Coronary artery (tissue), 2 donors: ENCODE measurements at regions not wholly inside any gene's neighbourhood (a gene's known extent, or its start where the extent isn't known, plus 50 kb on each side); places are given as distances from the start of the nearest gene placed in this dataset.

Source experiments
- DNase-seq: peaks from one replicate; pipeline ENCODE4 v3.0.0-alpha.2; 2017; ENCODE audit warnings: low spot score
- H3K27ac ChIP-seq, 2 donors: fragments of 200-600 bp; sonication (generic); one replicate each; pipeline ENCODE4 v1.5.1; 2016 to 2019
- H3K4me3 ChIP-seq: fragments of 200-600 bp; sonication (generic); 2 replicates; pipeline ENCODE4 v1.5.1; 2016; ENCODE audit warnings: mild to moderate bottlenecking, moderate library complexity
- TF ChIP-seq, protein P1 (sequence below): fragments of 200-600 bp; sonication (generic); IDR thresholded peaks from one replicate; pipeline ENCODE4 v1.5.1; 2019; ENCODE audit warnings: antibody characterized with exemption

- H3K4me3 ChIP-seq: no peak overlapping the region
- DNase-seq: no peak
- TF ChIP-seq, protein P1, sequence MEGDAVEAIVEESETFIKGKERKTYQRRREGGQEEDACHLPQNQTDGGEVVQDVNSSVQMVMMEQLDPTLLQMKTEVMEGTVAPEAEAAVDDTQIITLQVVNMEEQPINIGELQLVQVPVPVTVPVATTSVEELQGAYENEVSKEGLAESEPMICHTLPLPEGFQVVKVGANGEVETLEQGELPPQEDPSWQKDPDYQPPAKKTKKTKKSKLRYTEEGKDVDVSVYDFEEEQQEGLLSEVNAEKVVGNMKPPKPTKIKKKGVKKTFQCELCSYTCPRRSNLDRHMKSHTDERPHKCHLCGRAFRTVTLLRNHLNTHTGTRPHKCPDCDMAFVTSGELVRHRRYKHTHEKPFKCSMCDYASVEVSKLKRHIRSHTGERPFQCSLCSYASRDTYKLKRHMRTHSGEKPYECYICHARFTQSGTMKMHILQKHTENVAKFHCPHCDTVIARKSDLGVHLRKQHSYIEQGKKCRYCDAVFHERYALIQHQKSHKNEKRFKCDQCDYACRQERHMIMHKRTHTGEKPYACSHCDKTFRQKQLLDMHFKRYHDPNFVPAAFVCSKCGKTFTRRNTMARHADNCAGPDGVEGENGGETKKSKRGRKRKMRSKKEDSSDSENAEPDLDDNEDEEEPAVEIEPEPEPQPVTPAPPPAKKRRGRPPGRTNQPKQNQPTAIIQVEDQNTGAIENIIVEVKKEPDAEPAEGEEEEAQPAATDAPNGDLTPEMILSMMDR: no peak
- H3K27ac ChIP-seq: no peak overlapping the region
These were observed 133.9 kb downstream of the C12orf75 start for GRCh38 chr12:105464406-105464805.

DNA sequence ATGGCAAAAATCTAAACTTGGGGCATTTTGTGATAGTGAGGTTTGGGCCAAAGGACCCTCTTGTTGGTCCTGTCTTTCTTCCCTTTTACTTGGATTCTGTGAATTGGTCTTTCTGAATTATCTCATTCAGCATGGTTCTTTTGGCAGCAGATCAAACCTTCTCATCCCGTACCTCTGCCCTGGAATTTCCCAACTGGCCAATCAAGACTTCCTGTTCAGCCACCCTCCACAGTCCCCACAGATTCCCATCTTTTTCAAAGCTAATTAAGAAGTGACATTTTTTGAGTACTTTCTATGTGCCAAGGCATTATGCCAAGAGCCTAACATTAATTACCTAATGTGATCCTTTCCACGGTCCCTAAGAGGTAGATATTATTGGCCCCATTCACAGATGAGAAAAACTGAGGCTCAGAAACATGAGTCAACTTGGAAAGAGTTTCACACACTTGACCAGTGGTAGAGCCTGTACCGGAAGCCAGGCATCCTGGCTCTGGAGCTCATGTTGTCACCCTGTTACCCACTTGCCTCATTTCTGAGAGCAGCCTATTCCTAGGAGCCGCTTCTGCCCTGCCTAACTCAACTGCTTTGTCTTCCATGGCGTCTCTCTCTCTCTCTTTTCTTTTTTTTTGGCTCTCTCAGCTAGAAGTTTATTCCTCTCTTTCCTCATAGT is 135.9 kb downstream of the C12orf75 start:
- DNase-seq: no peak
- TF ChIP-seq, protein P1: no peak
- peak overlapping the region in 1 of 2 donors; percentile 65 for H3K27ac ChIP-seq

GRCh38 chr12:105466901-105467598 is 136.6 kb downstream of the C12orf75 start:
- peak overlapping the region in 1 of 2 donors; percentile 65 for H3K27ac ChIP-seq
- TF ChIP-seq, protein P1: no peak
- no peak overlapping the region for H3K4me3 ChIP-seq
- no peak for DNase-seq

More for the DNA sequence above, 135.9 kb downstream of the C12orf75 start:
- H3K4me3 ChIP-seq: no peak overlapping the region

- no peak for DNase-seq
- Histone ChIP-seq H3K4me3 (no peak overlapping the region), H3K27ac (peak overlapping the region in 1 of 2 donors; percentile 65)
- TF ChIP-seq, protein P1: no peak
These were observed 137.3 kb downstream of the C12orf75 start for GRCh38 chr12:105467710-105468366.

DNA sequence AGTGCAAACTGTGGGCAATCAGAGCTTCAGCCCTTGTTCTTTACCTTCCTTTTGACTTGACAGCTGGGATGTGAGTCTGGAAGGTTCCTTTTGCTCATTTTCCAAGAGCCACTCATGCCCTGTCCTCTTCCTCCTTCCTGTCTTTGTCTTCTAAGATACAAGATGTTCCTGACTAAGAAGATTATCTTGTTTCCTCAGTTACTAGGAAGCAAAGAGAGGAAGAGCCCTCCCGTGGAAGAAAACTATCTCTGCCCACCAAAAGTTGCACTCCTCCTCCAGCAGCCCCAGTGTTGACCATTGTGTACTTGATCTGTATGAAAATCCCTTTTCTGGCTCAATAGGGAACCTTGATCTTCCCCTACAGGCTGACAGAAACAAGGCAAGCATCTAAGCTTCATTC is 138.0 kb downstream of the C12orf75 start:
- Histone ChIP-seq H3K4me3 (no peak overlapping the region), H3K27ac (peak overlapping the region in 1 of 2 donors; percentile 49)
- DNase-seq: no peak
- TF ChIP-seq, protein P1: no peak

DNA sequence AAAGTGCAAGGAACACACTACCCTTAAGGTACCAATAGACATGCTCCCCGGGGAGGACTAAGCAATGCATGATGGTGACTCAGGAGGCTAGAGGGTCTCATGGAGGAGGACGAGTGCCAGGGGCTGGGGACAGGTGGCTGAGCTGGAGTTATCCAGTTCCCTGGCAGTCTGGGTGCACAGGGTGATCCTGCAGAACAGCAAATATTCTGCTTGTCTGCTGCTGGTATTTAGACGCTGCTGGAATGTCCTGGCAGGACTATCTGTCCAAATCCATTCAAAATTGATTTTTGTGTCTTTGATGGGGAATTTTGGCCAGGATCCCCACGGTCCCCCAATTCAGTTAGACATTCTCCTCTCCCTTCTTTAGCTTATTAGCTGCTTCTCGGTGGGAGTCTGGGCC is 138.7 kb downstream of the C12orf75 start:
- DNase-seq: no peak
- TF ChIP-seq, protein P1: no peak
- Histone ChIP-seq H3K27ac (peak overlapping the region in 1 of 2 donors; percentile 49), H3K4me3 (no peak overlapping the region)
